ENCODE measurements at regions not wholly inside any gene's neighbourhood (a gene's known extent, or its start where the extent isn't known, plus 50 kb on each side); places are given as distances from the start of the nearest gene placed in this dataset.

GRCh38 chrX:109855501-109855900 is 122.4 kb upstream of the ACSL4 start:
- no peaks in the 10 kb centered on the region for H3K79me2 ChIP-seq (ENCODE audit: control insufficient read depth, insufficient read depth, low read length)
- TF ChIP-seq E2F8 (IDR thresholded peaks at IDR 0.05; ENCODE audit: low read depth, partially characterized antibody) (no peak), EGR1 (IDR thresholded peaks at IDR 0.05; ENCODE audit: borderline replicate concordance in 1 of 2, low read depth in 2 of 2, low read length in 2 of 2) (no peak), TAF1 (IDR thresholded peaks at IDR 0.05; ENCODE audit: borderline replicate concordance, low read depth, low read length) (no peak), ATF7 (IDR thresholded peaks at IDR 0.05; ENCODE audit: low read depth) (peak; percentile 32), SPI1 (IDR thresholded peaks at IDR 0.05; ENCODE audit: borderline replicate concordance, insufficient read depth, low read depth, low read length) (peak; percentile 76; the same call in 1 of the 2 replicates), STAT3 (IDR thresholded peaks at IDR 0.05; ENCODE audit: low read depth, low read length) (no peak), USF2 (IDR thresholded peaks at IDR 0.05; ENCODE audit: borderline replicate concordance, low read depth, low read length) (no peak), MYC (IDR thresholded peaks at IDR 0.05; ENCODE audit: insufficient read depth, insufficient read length, insufficient replicate concordance, low read length, severe bottlenecking) (no peak), IKZF2 (IDR thresholded peaks at IDR 0.05) (0 out of 4 replicates have a peak, but pooled peaks of 1 of the 2 experiments have one; percentile 15), CHD4 (IDR thresholded peaks at IDR 0.05) (no peak), MTA2 (IDR thresholded peaks at IDR 0.05; ENCODE audit: low read depth) (peak; percentile 41; the same call in 1 of the 2 replicates)
- TF ChIP-seq, protein P1, sequence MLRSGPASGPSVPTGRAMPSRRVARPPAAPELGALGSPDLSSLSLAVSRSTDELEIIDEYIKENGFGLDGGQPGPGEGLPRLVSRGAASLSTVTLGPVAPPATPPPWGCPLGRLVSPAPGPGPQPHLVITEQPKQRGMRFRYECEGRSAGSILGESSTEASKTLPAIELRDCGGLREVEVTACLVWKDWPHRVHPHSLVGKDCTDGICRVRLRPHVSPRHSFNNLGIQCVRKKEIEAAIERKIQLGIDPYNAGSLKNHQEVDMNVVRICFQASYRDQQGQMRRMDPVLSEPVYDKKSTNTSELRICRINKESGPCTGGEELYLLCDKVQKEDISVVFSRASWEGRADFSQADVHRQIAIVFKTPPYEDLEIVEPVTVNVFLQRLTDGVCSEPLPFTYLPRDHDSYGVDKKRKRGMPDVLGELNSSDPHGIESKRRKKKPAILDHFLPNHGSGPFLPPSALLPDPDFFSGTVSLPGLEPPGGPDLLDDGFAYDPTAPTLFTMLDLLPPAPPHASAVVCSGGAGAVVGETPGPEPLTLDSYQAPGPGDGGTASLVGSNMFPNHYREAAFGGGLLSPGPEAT (IDR thresholded peaks at IDR 0.05; ENCODE audit: low read depth): peak; percentile 29; the same call in 1 of the 2 replicates
- TF ChIP-seq, protein P2, sequence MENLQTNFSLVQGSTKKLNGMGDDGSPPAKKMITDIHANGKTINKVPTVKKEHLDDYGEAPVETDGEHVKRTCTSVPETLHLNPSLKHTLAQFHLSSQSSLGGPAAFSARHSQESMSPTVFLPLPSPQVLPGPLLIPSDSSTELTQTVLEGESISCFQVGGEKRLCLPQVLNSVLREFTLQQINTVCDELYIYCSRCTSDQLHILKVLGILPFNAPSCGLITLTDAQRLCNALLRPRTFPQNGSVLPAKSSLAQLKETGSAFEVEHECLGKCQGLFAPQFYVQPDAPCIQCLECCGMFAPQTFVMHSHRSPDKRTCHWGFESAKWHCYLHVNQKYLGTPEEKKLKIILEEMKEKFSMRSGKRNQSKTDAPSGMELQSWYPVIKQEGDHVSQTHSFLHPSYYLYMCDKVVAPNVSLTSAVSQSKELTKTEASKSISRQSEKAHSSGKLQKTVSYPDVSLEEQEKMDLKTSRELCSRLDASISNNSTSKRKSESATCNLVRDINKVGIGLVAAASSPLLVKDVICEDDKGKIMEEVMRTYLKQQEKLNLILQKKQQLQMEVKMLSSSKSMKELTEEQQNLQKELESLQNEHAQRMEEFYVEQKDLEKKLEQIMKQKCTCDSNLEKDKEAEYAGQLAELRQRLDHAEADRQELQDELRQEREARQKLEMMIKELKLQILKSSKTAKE (IDR thresholded peaks at IDR 0.05; ENCODE audit: low read depth, poor library complexity, severe bottlenecking): peak; percentile 35
- no peak for FAIRE-seq
- ChIA-PET CTCF (interaction anchor here (0.8 to 7.5 kb wide), 15 partner anchors 12 to 370 kb away, joined by 3 to 337 read pairs (median 5); partner anchors contain the start of gene ACSL4), SMC1A (ENCODE audit: uncharacterized antibody, unreplicated experiment) (interaction anchor here (0.9 to 14.2 kb wide), 21 partner anchors 9 to 371 kb away, joined by 3 to 403 read pairs (median 5); no protein-coding TSS in a partner anchor), POLR2A (interaction anchor here (0.6 to 1.8 kb wide), 8 partner anchors 8 to 146 kb away, joined by 3 to 9 read pairs (median 4); no protein-coding TSS in a partner anchor), RAD21 (ENCODE audit: unreplicated experiment) (interaction anchor here (0.7 to 7.2 kb wide), 19 partner anchors 8 to 220 kb away, joined by 3 to 257 read pairs (median 6); no protein-coding TSS in a partner anchor)
- no peaks in the 10 kb centered on the region for H4K20me1 ChIP-seq (ENCODE audit: control insufficient read depth, insufficient read depth)
- no peaks in the 10 kb centered on the region for H3K36me3 ChIP-seq (ENCODE audit: control insufficient read depth in 2 of 2, insufficient read depth in 2 of 2, low read length in 1 of 2)
- in situ Hi-C loops (cut with MboI) (loop anchor here (5.0 kb wide), 1 partner anchor 138 kb away; no protein-coding TSS in a partner anchor), intact Hi-C loops (cut with micrococcal nuclease; ENCODE audit: unreplicated experiment) (loop anchor here (5.0 kb wide), 1 partner anchor 123 kb away; the partner anchor contains the start of gene ACSL4)
- peak; percentile 85 for ATAC-seq
- H3K4me3 ChIP-seq: no peak overlapping the region
- no peak overlapping the region; the same call in 1 of the 2 replicates for H3K4me2 ChIP-seq (ENCODE audit: control insufficient read depth, insufficient read depth)
- H3K9me3 ChIP-seq (replicated peaks; ENCODE audit: control insufficient read depth, insufficient read depth, low read length): no peaks in the 10 kb centered on the region; the same call in 2 of the 3 replicates
- no peak for DNase-seq (ENCODE audit: low read depth, low spot score)
- no peaks in the 10 kb centered on the region for H3K4me1 ChIP-seq (ENCODE audit: control insufficient read depth, insufficient read depth, low read length)
- no peak overlapping the region for H3K9ac ChIP-seq (ENCODE audit: control insufficient read depth, insufficient read depth, low read length)
- no TSS peak for BruUV-seq (replicated peaks)
- no peaks in the 10 kb centered on the region for H3K27me3 ChIP-seq (replicated peaks in 1 of 2; ENCODE audit: control insufficient read depth in 2 of 2, insufficient read depth in 2 of 2, low read length in 1 of 2)
- H2AFZ ChIP-seq (ENCODE audit: control insufficient read depth, low read depth, low read length): no peak overlapping the region
- H3K27ac ChIP-seq (ENCODE audit: control insufficient read depth, insufficient read depth): no peak overlapping the region
- WGBS (ENCODE audit: insufficient coverage, insufficient replicate concordance, low lambda C conversion rate, missing lambda C conversion rate): 50% methylated on average over 1 of the region's 1 CpG
